Thymus (tissue), 11 donors: ENCODE measurements at regions not wholly inside any gene's neighbourhood (a gene's known extent, or its start where the extent isn't known, plus 50 kb on each side); places are given as distances from the start of the nearest gene placed in this dataset.

ENCODE experiments used
- DNase-seq, 9 donors: peaks; one replicate each; pipeline ENCODE4 v3.0.0-alpha.2; 2013; ENCODE audit warnings: low spot score in 9 of 9, low read depth in 6 of 9, missing footprints in 1 of 9
- H3K27ac ChIP-seq, 2 donors: one replicate each; pipeline ENCODE4 v1.5.1; 2013; ENCODE audit warnings: control low read depth in 1 of 2, low read depth in 1 of 2, low read length in 1 of 2, mild to moderate bottlenecking in 1 of 2, moderate library complexity in 1 of 2
- H3K27me3 ChIP-seq, 2 donors: one replicate each; pipeline ENCODE4 v1.5.1; 2013; ENCODE audit warnings: low read length in 1 of 2; ENCODE audit not compliant: control insufficient read depth in 2 of 2, insufficient read depth in 1 of 2
- H3K36me3 ChIP-seq, 2 donors: one replicate each; pipeline ENCODE4 v1.5.1; 2013; ENCODE audit warnings: low read length in 1 of 2, mild to moderate bottlenecking in 1 of 2, moderate library complexity in 1 of 2; ENCODE audit not compliant: control insufficient read depth in 2 of 2, insufficient read depth in 2 of 2
- H3K4me1 ChIP-seq, 2 donors: one replicate each; pipeline ENCODE4 v1.5.1; 2013; ENCODE audit warnings: low read length in 2 of 2; ENCODE audit not compliant: control insufficient read depth in 2 of 2, insufficient read depth in 2 of 2
- H3K4me3 ChIP-seq, 2 donors: one replicate each; pipeline ENCODE4 v1.5.1; 2013; ENCODE audit warnings: low read length in 2 of 2, control low read depth in 1 of 2, mild to moderate bottlenecking in 1 of 2
- H3K9me3 ChIP-seq, 2 donors: one replicate each; pipeline ENCODE4 v1.5.1; 2013; ENCODE audit warnings: low read length in 1 of 2, mild to moderate bottlenecking in 1 of 2; ENCODE audit not compliant: control insufficient read depth in 2 of 2, insufficient read depth in 1 of 2
- WGBS: extraction: QIAGEN DNeasy Blood & Tissue Kit; methylation state at CpG from one replicate; pipeline ENCODE4 v1.1.7; 2013; 5-methylcytosine and 5-hydroxymethylcytosine counted together
- donor health status: healthy.

DNA sequence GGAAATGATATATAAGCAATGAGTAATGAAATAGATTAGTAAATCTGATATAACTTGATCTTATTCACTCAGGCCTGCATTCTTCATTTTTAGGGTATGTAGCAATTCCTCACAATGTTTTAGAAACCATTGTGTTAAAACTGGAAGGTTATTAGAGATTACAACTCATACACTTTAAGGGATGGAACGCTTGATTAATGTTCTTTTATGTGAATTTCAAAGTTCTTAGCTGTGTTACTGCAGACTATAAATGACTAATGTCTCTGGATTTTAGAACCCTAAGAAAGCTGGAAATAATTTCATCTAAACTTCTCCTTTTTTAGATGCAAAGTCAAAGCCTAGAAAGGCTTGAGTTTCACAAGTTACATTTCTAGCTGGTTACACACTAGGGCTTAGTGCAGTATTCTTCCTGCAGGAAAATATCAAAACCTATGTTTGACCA lies 148.2 kb upstream of the CLEC14A start:
- no peaks in the 10 kb centered on the region for H3K9me3 ChIP-seq
- no peaks in the 10 kb centered on the region for H3K4me1 ChIP-seq
- no peak overlapping the region for H3K4me3 ChIP-seq
- no peak for DNase-seq
- no peaks in the 10 kb centered on the region for H3K36me3 ChIP-seq
- no peaks in the 10 kb centered on the region for H3K27me3 ChIP-seq
- WGBS: 96% methylated on average over 1 of the region's 1 CpG
- H3K27ac ChIP-seq: no peak overlapping the region

DNA sequence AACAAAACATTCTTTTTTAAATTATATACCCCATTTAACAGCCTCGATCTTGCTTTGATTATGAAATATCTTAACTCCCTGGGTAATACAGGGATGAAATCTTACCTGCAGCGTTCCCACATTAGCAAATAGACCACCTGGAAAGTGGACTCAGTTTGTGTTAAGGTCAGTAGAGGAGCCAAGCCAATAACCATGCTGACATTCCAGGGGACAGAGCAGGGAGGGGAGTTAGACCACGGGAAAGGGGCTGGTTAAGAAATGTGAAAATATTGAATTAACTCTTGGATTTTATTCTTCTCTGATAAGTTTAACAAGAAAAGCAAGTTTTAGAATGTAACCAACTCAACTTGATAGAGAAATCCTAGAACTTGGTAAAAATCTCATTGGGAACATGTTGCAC lies 144.9 kb upstream of the CLEC14A start:
- H3K27ac ChIP-seq: no peak overlapping the region
- WGBS: 89% methylated on average over 3 of the region's 3 CpGs

DNA sequence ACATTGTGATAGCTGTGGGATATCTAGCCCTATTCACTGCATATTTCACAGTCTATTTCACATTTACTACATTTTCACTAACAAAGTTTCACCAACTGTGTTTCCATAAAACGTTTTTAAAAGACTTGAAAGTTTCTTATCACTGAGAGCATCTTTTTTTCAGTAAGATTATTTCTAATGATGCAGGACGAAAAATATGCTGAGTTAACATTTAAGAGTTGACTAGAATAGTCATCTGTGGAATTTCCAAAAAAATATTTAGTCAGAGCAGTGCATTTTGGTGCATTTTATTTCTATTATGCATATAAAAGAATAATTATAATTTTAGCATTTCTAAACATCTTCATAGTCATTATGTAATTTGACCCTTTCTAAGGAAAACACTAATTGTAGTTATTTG lies 143.8 kb upstream of the CLEC14A start:
- Histone ChIP-seq H3K27me3 (no peaks in the 10 kb centered on the region), H3K4me1 (no peaks in the 10 kb centered on the region), H3K4me3 (no peak overlapping the region), H3K27ac (no peak overlapping the region), H3K9me3 (no peaks in the 10 kb centered on the region), H3K36me3 (no peaks in the 10 kb centered on the region)
- 49% methylated on average over 2 of the region's 2 CpGs for WGBS
- no peak for DNase-seq

More for the DNA sequence above, 144.9 kb upstream of the CLEC14A start:
- Histone ChIP-seq H3K9me3 (no peaks in the 10 kb centered on the region), H3K36me3 (no peaks in the 10 kb centered on the region), H3K27me3 (no peaks in the 10 kb centered on the region), H3K4me3 (no peak overlapping the region), H3K4me1 (no peaks in the 10 kb centered on the region)
- DNase-seq: no peak

DNA sequence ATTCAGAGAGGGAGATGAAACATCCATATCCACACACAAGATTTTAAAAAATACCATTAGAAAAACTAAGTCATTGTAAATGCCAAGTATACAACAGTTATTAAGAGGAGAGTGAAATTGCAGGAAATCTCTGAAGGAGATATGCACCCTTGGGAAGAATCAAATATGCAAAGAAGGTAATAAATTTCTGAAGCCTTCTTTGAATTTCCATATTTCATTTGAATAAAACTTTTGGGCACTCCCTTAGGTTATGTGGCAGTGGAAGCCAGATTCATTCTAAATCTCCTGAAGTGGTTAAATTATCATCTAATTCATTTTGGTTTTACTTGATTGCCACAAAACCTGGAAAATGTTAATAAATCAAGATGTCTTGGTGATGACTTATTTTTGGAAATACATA lies 138.9 kb upstream of the CLEC14A start:
- H3K27me3 ChIP-seq: no peaks in the 10 kb centered on the region
- DNase-seq: no peak
- H3K36me3 ChIP-seq: no peaks in the 10 kb centered on the region
- no peak overlapping the region for H3K27ac ChIP-seq
- H3K4me1 ChIP-seq: no peaks in the 10 kb centered on the region
- no peaks in the 10 kb centered on the region for H3K9me3 ChIP-seq
- H3K4me3 ChIP-seq: no peak overlapping the region

DNA sequence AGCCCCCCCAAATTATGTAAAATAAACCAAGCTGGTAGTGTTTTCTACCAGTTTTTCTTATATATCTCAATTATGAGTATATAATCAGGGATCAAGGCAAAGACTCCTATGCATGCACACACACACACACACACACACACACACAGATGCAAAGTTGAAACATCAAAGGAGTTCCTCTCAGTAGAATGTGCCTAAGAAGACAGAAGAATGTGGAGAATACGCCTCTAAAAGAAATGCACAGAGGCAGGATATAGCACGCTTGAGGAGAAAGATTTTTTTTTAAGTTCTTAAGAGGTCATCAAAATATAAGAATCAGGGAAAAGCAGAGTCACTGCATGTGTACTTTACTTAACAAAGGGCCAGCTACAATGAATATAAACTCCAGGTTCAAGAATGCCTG lies 138.2 kb upstream of the CLEC14A start:
- Histone ChIP-seq H3K4me1 (no peaks in the 10 kb centered on the region), H3K4me3 (no peak overlapping the region), H3K27ac (no peak overlapping the region), H3K27me3 (no peaks in the 10 kb centered on the region), H3K9me3 (no peaks in the 10 kb centered on the region), H3K36me3 (no peaks in the 10 kb centered on the region)
- no peak for DNase-seq
- WGBS: 94% methylated on average over 2 of the region's 2 CpGs

DNA sequence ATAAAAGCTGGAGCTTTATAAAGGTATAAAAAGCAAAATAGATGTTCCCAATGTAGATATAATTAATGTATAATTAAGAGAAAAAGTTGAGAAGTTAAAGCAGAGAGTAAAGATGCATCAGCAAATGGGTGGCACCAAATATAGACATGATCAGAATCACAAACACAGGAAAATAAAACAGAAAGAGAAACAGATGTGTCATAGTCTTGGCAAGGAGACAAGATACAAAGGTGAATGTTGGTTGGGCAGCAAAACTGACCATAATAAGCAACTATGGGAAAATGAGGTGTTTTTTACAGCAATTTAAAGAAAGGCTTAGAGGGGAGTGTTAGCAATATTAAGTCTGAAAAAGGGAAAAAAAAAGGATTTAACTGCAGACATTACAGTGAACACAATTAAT lies 135.4 kb upstream of the CLEC14A start:
- Histone ChIP-seq H3K27me3 (no peaks in the 10 kb centered on the region), H3K36me3 (no peaks in the 10 kb centered on the region), H3K9me3 (no peaks in the 10 kb centered on the region), H3K27ac (no peak overlapping the region), H3K4me1 (no peaks in the 10 kb centered on the region), H3K4me3 (no peak overlapping the region)
- DNase-seq: no peak

DNA sequence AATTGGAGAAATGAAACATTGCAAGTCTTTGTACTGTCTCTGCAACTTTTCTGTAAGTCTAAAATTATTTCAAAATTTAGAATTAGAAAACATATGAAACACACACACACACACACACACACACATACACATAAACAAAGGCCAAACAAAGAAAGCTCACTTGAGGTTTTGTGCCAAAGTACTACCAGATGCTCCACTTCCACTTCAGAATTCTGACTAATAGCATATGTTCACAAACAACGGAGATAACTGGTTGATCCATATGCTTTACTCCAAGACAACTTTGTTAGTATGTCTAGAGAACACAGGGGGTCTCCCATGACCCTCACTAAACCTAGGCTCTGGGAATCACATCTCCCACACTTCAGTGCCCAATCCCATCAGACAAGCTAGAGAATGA lies 133.8 kb upstream of the CLEC14A start:
- no peaks in the 10 kb centered on the region for H3K36me3 ChIP-seq
- no peak overlapping the region for H3K4me3 ChIP-seq
- H3K9me3 ChIP-seq: no peaks in the 10 kb centered on the region
- no peaks in the 10 kb centered on the region for H3K27me3 ChIP-seq
- 91% methylated on average over 1 of the region's 1 CpG for WGBS
- no peaks in the 10 kb centered on the region for H3K4me1 ChIP-seq
- no peak for DNase-seq
- no peak overlapping the region for H3K27ac ChIP-seq

DNA sequence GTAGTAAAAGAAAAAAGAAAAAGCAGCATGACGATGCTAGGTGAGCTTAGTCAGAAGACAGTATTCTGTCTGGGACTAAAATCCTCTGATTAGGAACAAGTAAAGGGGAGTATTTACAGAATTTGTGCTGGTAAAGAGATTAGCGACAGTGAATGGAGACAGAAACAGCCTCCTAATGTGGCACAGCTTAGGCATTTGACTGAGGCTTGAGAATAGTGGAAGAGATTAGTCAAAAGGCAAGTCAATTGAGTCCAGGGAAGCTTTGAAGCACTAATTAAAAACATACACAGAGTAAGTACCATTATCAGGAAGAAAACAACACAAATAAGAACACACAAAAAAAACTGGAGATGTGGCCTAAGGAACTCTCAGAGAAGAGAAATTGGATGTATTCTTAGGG lies 131.9 kb upstream of the CLEC14A start:
- no peak overlapping the region for H3K27ac ChIP-seq
- WGBS: 95% methylated on average over 2 of the region's 2 CpGs
- H3K36me3 ChIP-seq: no peaks in the 10 kb centered on the region
- no peaks in the 10 kb centered on the region for H3K4me1 ChIP-seq
- no peaks in the 10 kb centered on the region for H3K9me3 ChIP-seq
- no peak for DNase-seq
- H3K4me3 ChIP-seq: no peak overlapping the region
- H3K27me3 ChIP-seq: no peaks in the 10 kb centered on the region

DNA sequence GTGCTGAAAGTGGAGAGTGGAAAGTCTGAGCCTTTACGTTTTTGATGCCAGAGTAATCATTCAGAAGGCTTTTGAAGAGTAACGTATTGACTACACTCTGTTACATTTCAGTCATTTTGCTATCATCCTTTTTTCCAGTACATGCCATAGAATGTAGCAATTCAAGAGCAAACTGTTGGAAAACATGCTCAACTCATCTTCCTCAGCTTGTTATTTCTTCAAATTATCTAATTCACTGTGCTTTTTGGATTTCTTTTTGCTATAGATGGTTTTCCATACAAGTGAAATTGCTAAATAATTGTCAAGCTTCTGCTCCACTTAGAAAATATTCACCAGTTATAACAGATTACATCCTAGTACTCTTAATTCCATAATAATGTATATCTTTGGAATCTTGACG lies 129.9 kb upstream of the CLEC14A start:
- Histone ChIP-seq H3K27me3 (no peaks in the 10 kb centered on the region), H3K4me3 (no peak overlapping the region), H3K36me3 (no peaks in the 10 kb centered on the region), H3K27ac (no peak overlapping the region), H3K4me1 (no peaks in the 10 kb centered on the region), H3K9me3 (no peaks in the 10 kb centered on the region)
- WGBS: 86% methylated on average over 3 of the region's 3 CpGs
- DNase-seq: no peak

DNA sequence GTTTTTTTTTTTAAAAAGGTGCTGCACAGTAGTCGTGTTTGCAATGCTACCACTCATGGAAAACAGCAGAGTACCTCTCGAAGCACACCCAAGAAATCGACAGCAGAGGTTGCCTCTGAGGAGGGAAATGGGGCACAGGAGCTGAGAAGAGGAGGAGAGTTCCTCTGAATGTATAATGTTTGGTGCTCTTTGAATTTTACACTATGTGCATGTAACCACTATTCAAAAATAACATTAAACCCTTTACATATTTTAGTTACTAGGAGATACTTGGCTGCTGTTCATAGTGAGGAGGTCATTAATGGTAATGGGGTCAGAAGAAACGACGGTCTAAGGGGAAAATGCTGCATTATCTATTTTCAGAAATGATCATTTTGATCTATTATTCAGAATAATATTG lies 129.4 kb upstream of the CLEC14A start:
- no peak for DNase-seq
- Histone ChIP-seq H3K36me3 (no peaks in the 10 kb centered on the region), H3K9me3 (no peaks in the 10 kb centered on the region), H3K4me3 (no peak overlapping the region), H3K4me1 (no peaks in the 10 kb centered on the region), H3K27ac (no peak overlapping the region), H3K27me3 (no peaks in the 10 kb centered on the region)
- 88% methylated on average over 5 of the region's 5 CpGs for whole genome bisulfite sequencing
